Activated CD4-positive, alpha-beta memory T cell treated with anti-CD3 and anti-CD28 coated beads, Interleukin-2, amount 10 ng/mL, durations not matched to agents 7 days and 5 days (primary cell): ENCODE measurements at regions not wholly inside any gene's neighbourhood (a gene's known extent, or its start where the extent isn't known, plus 50 kb on each side); places are given as distances from the start of the nearest gene placed in this dataset.
"Not testable (repeated sequence)": the region's sequence is repeated elsewhere in the genome, so short reads cannot be mapped to it uniquely, and the experiment has no call there.

Source experiments
- CTCF ChIA-PET: fragments of 350-600 bp; sonication (Branson Sonifier 250); formaldehyde crosslinking; loops from one replicate; lab custom pipeline; 2021; ENCODE audit warnings: antibody characterized with exemption, inconsistent platforms; lab: Charles Lee
- POLR2A ChIA-PET: fragments of 350-600 bp; sonication (Branson Sonifier 250); formaldehyde crosslinking; loops from one replicate; lab custom pipeline; 2021; ENCODE audit warnings: antibody characterized with exemption; lab: Charles Lee
- DNase-seq: peaks from one replicate; pipeline ENCODE4 v3.0.0-alpha.2; 2020
- H3K27ac Mint-ChIP-seq: one replicate; pipeline ENCODE4 v1.8.0; 2021; ENCODE audit warnings: mild to moderate bottlenecking, mixed read lengths
- H3K27me3 Mint-ChIP-seq: one replicate; pipeline ENCODE4 v1.8.0; 2021; ENCODE audit warnings: mixed read lengths
- H3K36me3 Mint-ChIP-seq: one replicate; pipeline ENCODE4 v1.8.0; 2021; ENCODE audit warnings: low read depth, mixed read lengths
- H3K4me1 Mint-ChIP-seq: one replicate; pipeline ENCODE4 v1.8.0; 2021; ENCODE audit warnings: mixed read lengths
- H3K4me3 Mint-ChIP-seq: one replicate; pipeline ENCODE4 v1.8.0; 2021; ENCODE audit warnings: mild to moderate bottlenecking, mixed read lengths
- H3K9me3 Mint-ChIP-seq: one replicate; pipeline ENCODE4 v1.8.0; 2021; ENCODE audit warnings: mixed read lengths

- DNase-seq = no peak
- H3K4me3 Mint-ChIP-seq = no peak overlapping the region
- H3K27ac Mint-ChIP-seq = no peak overlapping the region
- H3K9me3 Mint-ChIP-seq = no peaks in the 10 kb centered on the region
- no peaks in the 10 kb centered on the region for H3K36me3 Mint-ChIP-seq
- no peaks in the 10 kb centered on the region for H3K4me1 Mint-ChIP-seq
- H3K27me3 Mint-ChIP-seq = no peaks in the 10 kb centered on the region
- ChIA-PET CTCF (no interaction called here), POLR2A (no interaction called here)
Measured at GRCh38 chr12:9319044-9319841, 111.0 kb upstream of the PZP start.

- not testable (repeated sequence) for H3K4me3 Mint-ChIP-seq
Measured at GRCh38 chr12:9313479-9313878, 105.3 kb upstream of the PZP start.

GRCh38 chr12:9312406-9313392 is 104.5 kb upstream of the PZP start:
- CTCF ChIA-PET, H3K9me3 Mint-ChIP-seq, H3K27me3 Mint-ChIP-seq, H3K27ac Mint-ChIP-seq, H3K36me3 Mint-ChIP-seq, H3K4me3 Mint-ChIP-seq, POLR2A ChIA-PET, DNase-seq, H3K4me1 Mint-ChIP-seq: not testable (repeated sequence)

More at GRCh38 chr12:9313479-9313878, 105.3 kb upstream of the PZP start:
- H3K27me3 Mint-ChIP-seq, DNase-seq, H3K36me3 Mint-ChIP-seq, H3K27ac Mint-ChIP-seq, POLR2A ChIA-PET, H3K4me1 Mint-ChIP-seq, CTCF ChIA-PET, H3K9me3 Mint-ChIP-seq: not testable (repeated sequence)

- CTCF ChIA-PET, H3K4me3 Mint-ChIP-seq, H3K4me1 Mint-ChIP-seq, POLR2A ChIA-PET, H3K27ac Mint-ChIP-seq, H3K36me3 Mint-ChIP-seq, H3K9me3 Mint-ChIP-seq, H3K27me3 Mint-ChIP-seq, DNase-seq: not testable (repeated sequence)
Measured at GRCh38 chr12:9311454-9311853, 103.3 kb upstream of the PZP start.

- H3K4me3 Mint-ChIP-seq, DNase-seq, H3K9me3 Mint-ChIP-seq, H3K4me1 Mint-ChIP-seq, POLR2A ChIA-PET, H3K27me3 Mint-ChIP-seq, H3K27ac Mint-ChIP-seq, H3K36me3 Mint-ChIP-seq, CTCF ChIA-PET: not testable (repeated sequence)
Measured at GRCh38 chr12:9310645-9311044, 102.5 kb upstream of the PZP start.

GRCh38 chr12:9309749-9310148 is 101.6 kb upstream of the PZP start:
- DNase-seq, H3K4me3 Mint-ChIP-seq, POLR2A ChIA-PET, H3K4me1 Mint-ChIP-seq, CTCF ChIA-PET, H3K9me3 Mint-ChIP-seq, H3K27me3 Mint-ChIP-seq, H3K27ac Mint-ChIP-seq: not testable (repeated sequence)
- peaks cover 11% of the 10 kb centered on the region for H3K36me3 Mint-ChIP-seq

GRCh38 chr12:9308745-9309144 is 100.5 kb upstream of the PZP start:
- H3K9me3 Mint-ChIP-seq, H3K4me3 Mint-ChIP-seq, H3K27ac Mint-ChIP-seq, H3K27me3 Mint-ChIP-seq, H3K4me1 Mint-ChIP-seq, POLR2A ChIA-PET, DNase-seq, CTCF ChIA-PET: not testable (repeated sequence)
- H3K36me3 Mint-ChIP-seq = peaks cover 14% of the 10 kb centered on the region

GRCh38 chr12:9308163-9308562 is 100.0 kb upstream of the PZP start:
- DNase-seq, H3K27me3 Mint-ChIP-seq, POLR2A ChIA-PET, H3K4me1 Mint-ChIP-seq, CTCF ChIA-PET, H3K27ac Mint-ChIP-seq, H3K9me3 Mint-ChIP-seq, H3K4me3 Mint-ChIP-seq: not testable (repeated sequence)
- peaks cover 14% of the 10 kb centered on the region for H3K36me3 Mint-ChIP-seq

GRCh38 chr12:9307255-9307654 is 99.1 kb upstream of the PZP start:
- H3K36me3 Mint-ChIP-seq = peaks cover 14% of the 10 kb centered on the region
- POLR2A ChIA-PET, DNase-seq, H3K27me3 Mint-ChIP-seq, H3K9me3 Mint-ChIP-seq, CTCF ChIA-PET, H3K4me1 Mint-ChIP-seq, H3K4me3 Mint-ChIP-seq, H3K27ac Mint-ChIP-seq: not testable (repeated sequence)

- H3K4me1 Mint-ChIP-seq, H3K36me3 Mint-ChIP-seq, H3K27ac Mint-ChIP-seq, H3K9me3 Mint-ChIP-seq, H3K27me3 Mint-ChIP-seq, POLR2A ChIA-PET, H3K4me3 Mint-ChIP-seq, DNase-seq, CTCF ChIA-PET: not testable (repeated sequence)
Measured at GRCh38 chr12:9306004-9306403, 97.8 kb upstream of the PZP start.

- H3K27me3 Mint-ChIP-seq, DNase-seq, H3K9me3 Mint-ChIP-seq, H3K36me3 Mint-ChIP-seq, POLR2A ChIA-PET, H3K4me1 Mint-ChIP-seq, CTCF ChIA-PET, H3K27ac Mint-ChIP-seq, H3K4me3 Mint-ChIP-seq: not testable (repeated sequence)
Measured at GRCh38 chr12:9304540-9304939, 96.3 kb upstream of the PZP start.

GRCh38 chr12:9295872-9296271 is 87.7 kb upstream of the PZP start:
- H3K4me3 Mint-ChIP-seq, H3K36me3 Mint-ChIP-seq, H3K27ac Mint-ChIP-seq, H3K9me3 Mint-ChIP-seq, POLR2A ChIA-PET, CTCF ChIA-PET, DNase-seq, H3K27me3 Mint-ChIP-seq, H3K4me1 Mint-ChIP-seq: not testable (repeated sequence)

- H3K27me3 Mint-ChIP-seq, H3K9me3 Mint-ChIP-seq, H3K36me3 Mint-ChIP-seq, CTCF ChIA-PET, DNase-seq, POLR2A ChIA-PET, H3K4me3 Mint-ChIP-seq, H3K27ac Mint-ChIP-seq, H3K4me1 Mint-ChIP-seq: not testable (repeated sequence)
Measured at GRCh38 chr12:9294072-9294620, 86.0 kb upstream of the PZP start.
